ENCODE measurements at regions not wholly inside any gene's neighbourhood (a gene's known extent, or its start where the extent isn't known, plus 50 kb on each side); places are given as distances from the start of the nearest gene placed in this dataset.
A peak's percentile ranks its signal among the peaks of the same experiment; 100 is the strongest.
"Not testable (repeated sequence)": the region's sequence is repeated elsewhere in the genome, so short reads cannot be mapped to it uniquely, and the experiment has no call there.

- not testable (repeated sequence) for DNase-seq
Measured at GRCh38 chr1:245102149-245102548, 52.6 kb upstream of the KIF26B start.

- DNase-seq, result no peak
Measured at GRCh38 chr1:245099401-245099800, 55.4 kb upstream of the KIF26B start.

- DNase-seq, result no peak
Measured at GRCh38 chr1:245098924-245099323, 55.9 kb upstream of the KIF26B start.

GRCh38 chr1:245096311-245097066, 58.3 kb upstream of the KIF26B start:
- DNase-seq, result no peak

- no peak for DNase-seq
Measured at GRCh38 chr1:245095903-245096302, 58.9 kb upstream of the KIF26B start.

GRCh38 chr1:245094954-245095353, 59.8 kb upstream of the KIF26B start:
- DNase-seq, result no peak

- DNase-seq, result no peak
Measured at GRCh38 chr1:245094092-245094491, 60.7 kb upstream of the KIF26B start.

- no peak for DNase-seq
Measured at GRCh38 chr1:245092638-245092976, 62.2 kb upstream of the KIF26B start.

GRCh38 chr1:245091818-245092637, 62.8 kb upstream of the KIF26B start:
- DNase-seq, result peak; percentile 97

- DNase-seq, result no peak
Measured at GRCh38 chr1:245091171-245091621, 63.6 kb upstream of the KIF26B start.

GRCh38 chr1:245090491-245091090, 64.2 kb upstream of the KIF26B start:
- no peak for DNase-seq

GRCh38 chr1:245087723-245088122, 67.1 kb upstream of the KIF26B start:
- DNase-seq, result no peak

- DNase-seq, result no peak
Measured at GRCh38 chr1:245086389-245086969, 68.3 kb upstream of the KIF26B start.

- DNase-seq, result peak; percentile 80
Measured at GRCh38 chr1:245085508-245086095, 69.2 kb upstream of the KIF26B start.

- DNase-seq, result no peak
Measured at GRCh38 chr1:245084551-245084950, 70.2 kb upstream of the KIF26B start.

GRCh38 chr1:245079021-245079609, 75.7 kb upstream of the KIF26B start:
- DNase-seq, result no peak

- no peak for DNase-seq
Measured at GRCh38 chr1:245074898-245075297, 79.9 kb upstream of the KIF26B start.

GRCh38 chr1:245074232-245074747, 80.5 kb upstream of the KIF26B start:
- no peak for DNase-seq

- DNase-seq, result no peak
Measured at GRCh38 chr1:245070836-245071615, 83.8 kb upstream of the KIF26B start.

- DNase-seq, result no peak
Measured at GRCh38 chr1:245067257-245067656, 87.5 kb upstream of the KIF26B start.

GRCh38 chr1:245062741-245063305, 92.0 kb upstream of the KIF26B start:
- DNase-seq, result no peak
